PC-3 (cell line): ENCODE measurements at regions not wholly inside any gene's neighbourhood (a gene's known extent, or its start where the extent isn't known, plus 50 kb on each side); places are given as distances from the start of the nearest gene placed in this dataset.

ENCODE experiments used
- ATAC-seq: fragments of 200-7000 bp; cut with Tn5 transposase; 2 replicates; pipeline ENCODE4 v1.9.1; 2020; ENCODE audit warnings: mild to moderate bottlenecking, moderate library complexity
- BruUV-seq: library from RNA; stranded (reverse); fragments of 400-500 nt; replicated peaks from 2 replicates; lab custom pipeline; 2021; lab: Mats Ljungman, UMichigan
- CTCF ChIA-PET: fragments of 300-600 bp; sonication (Branson Sonifier 250); formaldehyde crosslinking; loops from one replicate; lab custom pipeline; 2022; ENCODE audit warnings: antibody characterized with exemption; lab: Charles Lee
- POLR2A ChIA-PET: fragments of 300-600 bp; sonication (Branson Sonifier 250); formaldehyde crosslinking; loops from one replicate; lab custom pipeline; 2022; ENCODE audit warnings: antibody characterized with exemption; ENCODE audit not compliant: unreplicated experiment; lab: Charles Lee
- DNase-seq: peaks from one replicate; pipeline ENCODE4 v3.0.0-alpha.2; 2015
- H2AFZ ChIP-seq: fragments of 300-600 bp; sonication (generic); 2 replicates; pipeline ENCODE4 v1.6.0; 2016; ENCODE audit warnings: antibody characterized with exemption, low read length
- H3F3A ChIP-seq: fragments of 300-600 bp; sonication (generic); one replicate; pipeline ENCODE4 v1.6.0; 2017; ENCODE audit warnings: antibody characterized with exemption, low read length, control low read depth, mild to moderate bottlenecking; ENCODE audit not compliant: unreplicated experiment
- H3K27ac ChIP-seq: fragments of 300-600 bp; sonication (generic); 2 replicates; pipeline ENCODE4 v1.5.1; 2016; ENCODE audit warnings: mild to moderate bottlenecking, low read length
- H3K27me3 ChIP-seq: fragments of 300-600 bp; sonication (generic); 2 replicates; pipeline ENCODE4 v1.6.1; 2016; ENCODE audit warnings: low read length, mixed read lengths
- H3K36me3 ChIP-seq: fragments of 300-600 bp; sonication (generic); 2 replicates; pipeline ENCODE4 v1.6.1; 2016; ENCODE audit warnings: low read depth, mixed run types, low read length, mixed read lengths
- H3K4me1 ChIP-seq: fragments of 300-600 bp; sonication (generic); 2 replicates; pipeline ENCODE4 v1.5.1; 2016; ENCODE audit warnings: low read length; ENCODE audit not compliant: insufficient read depth
- H3K4me2 ChIP-seq: fragments of 300-600 bp; sonication (generic); 2 replicates; pipeline ENCODE4 v1.6.0; 2016; ENCODE audit warnings: low read length
- H3K4me3 ChIP-seq: fragments of 300-600 bp; sonication (generic); 2 replicates; pipeline ENCODE4 v1.5.1; 2016; ENCODE audit warnings: mild to moderate bottlenecking, low read length, mixed read lengths
- H3K79me2 ChIP-seq: fragments of 300-600 bp; sonication (generic); 2 replicates; pipeline ENCODE4 v1.6.1; 2017; ENCODE audit warnings: low read length, mixed read lengths
- H3K9ac ChIP-seq: fragments of 300-600 bp; sonication (generic); 2 replicates; pipeline ENCODE4 v1.6.0; 2016; ENCODE audit warnings: mild to moderate bottlenecking, low read length
- H3K9me2 ChIP-seq: fragments of 300-600 bp; sonication (generic); replicated peaks from 2 replicates; pipeline ENCODE4 v1.6.1; 2016; ENCODE audit warnings: mixed run types, low read length, mixed read lengths
- H3K9me3 ChIP-seq: fragments of 300-600 bp; sonication (generic); 2 replicates; pipeline ENCODE4 v1.6.1; 2016; ENCODE audit warnings: low read length, mixed read lengths
- H4K20me1 ChIP-seq: fragments of 300-600 bp; sonication (generic); 2 replicates; pipeline ENCODE4 v1.6.1; 2016; ENCODE audit warnings: low read length, mixed read lengths
- EZH2 ChIP-seq: fragments of 300-600 bp; sonication (generic); IDR thresholded peaks from one replicate; pipeline ENCODE4 v1.6.1; 2017; ENCODE audit warnings: antibody characterized with exemption, mild to moderate bottlenecking, low read length; ENCODE audit not compliant: unreplicated experiment
- EZH2phosphoT487 ChIP-seq: fragments of 300-600 bp; sonication (generic); IDR thresholded peaks from 2 replicates; pipeline ENCODE4 v1.6.1; 2018; ENCODE audit warnings: mild to moderate bottlenecking, antibody characterized with exemption, low read length, borderline replicate concordance
- intact Hi-C: fragments of 100-400 bp; cut with micrococcal nuclease; formaldehyde crosslinking; loops from 2 replicates; pipeline ENCODE4 v1.9.0; 2023
- TF ChIP-seq, protein P1 (sequence below): fragments of 300-600 bp; sonication (generic); conservative IDR thresholded peaks from 2 replicates; pipeline ENCODE4 v1.5.1; 2017; ENCODE audit warnings: antibody characterized with exemption, low read depth, mild to moderate bottlenecking, low read length

DNA sequence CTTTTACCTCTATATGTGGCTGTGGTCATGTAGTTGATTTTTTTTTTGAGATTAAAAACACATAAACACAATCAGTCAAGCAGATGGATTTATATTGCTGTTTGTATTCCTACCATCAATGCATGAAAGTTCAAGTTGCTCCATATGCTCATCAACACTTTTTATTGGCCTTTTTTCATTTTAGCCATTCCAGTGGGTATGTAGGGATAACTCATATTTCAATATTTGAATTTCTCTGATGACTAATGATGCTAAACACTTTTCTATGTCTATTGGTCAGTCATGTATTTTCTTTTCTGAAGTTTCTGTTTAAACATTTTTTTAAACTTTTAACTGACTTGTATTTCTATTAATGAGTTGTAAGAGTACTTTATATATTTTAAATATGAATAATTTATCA lies 445.4 kb upstream of the RGMB start:
- Histone ChIP-seq H3K9me2 (no peaks in the 10 kb centered on the region), H2AFZ (no peak overlapping the region), H3K4me3 (no peak overlapping the region), H4K20me1 (no peaks in the 10 kb centered on the region), H3F3A (no peaks in the 10 kb centered on the region), H3K36me3 (no peaks in the 10 kb centered on the region), H3K79me2 (no peaks in the 10 kb centered on the region), H3K4me1 (no peaks in the 10 kb centered on the region), H3K9ac (no peak overlapping the region), H3K27ac (no peak overlapping the region), H3K27me3 (no peaks in the 10 kb centered on the region), H3K9me3 (0 out of 2 replicates have a peak, but pooled peaks cover 5% of the 10 kb centered on the region), H3K4me2 (no peak overlapping the region)
- POLR2A ChIA-PET, result no interaction called here
- intact Hi-C loops, result no loop called here
- no TSS peak for BruUV-seq
- TF ChIP-seq EZH2 (no peak), EZH2phosphoT487 (no peak)
- TF ChIP-seq, protein P1, sequence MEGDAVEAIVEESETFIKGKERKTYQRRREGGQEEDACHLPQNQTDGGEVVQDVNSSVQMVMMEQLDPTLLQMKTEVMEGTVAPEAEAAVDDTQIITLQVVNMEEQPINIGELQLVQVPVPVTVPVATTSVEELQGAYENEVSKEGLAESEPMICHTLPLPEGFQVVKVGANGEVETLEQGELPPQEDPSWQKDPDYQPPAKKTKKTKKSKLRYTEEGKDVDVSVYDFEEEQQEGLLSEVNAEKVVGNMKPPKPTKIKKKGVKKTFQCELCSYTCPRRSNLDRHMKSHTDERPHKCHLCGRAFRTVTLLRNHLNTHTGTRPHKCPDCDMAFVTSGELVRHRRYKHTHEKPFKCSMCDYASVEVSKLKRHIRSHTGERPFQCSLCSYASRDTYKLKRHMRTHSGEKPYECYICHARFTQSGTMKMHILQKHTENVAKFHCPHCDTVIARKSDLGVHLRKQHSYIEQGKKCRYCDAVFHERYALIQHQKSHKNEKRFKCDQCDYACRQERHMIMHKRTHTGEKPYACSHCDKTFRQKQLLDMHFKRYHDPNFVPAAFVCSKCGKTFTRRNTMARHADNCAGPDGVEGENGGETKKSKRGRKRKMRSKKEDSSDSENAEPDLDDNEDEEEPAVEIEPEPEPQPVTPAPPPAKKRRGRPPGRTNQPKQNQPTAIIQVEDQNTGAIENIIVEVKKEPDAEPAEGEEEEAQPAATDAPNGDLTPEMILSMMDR, result no peak
- peak; percentile 71 for ATAC-seq
- peak; percentile 53 for DNase-seq
- CTCF ChIA-PET, result no interaction called here

DNA sequence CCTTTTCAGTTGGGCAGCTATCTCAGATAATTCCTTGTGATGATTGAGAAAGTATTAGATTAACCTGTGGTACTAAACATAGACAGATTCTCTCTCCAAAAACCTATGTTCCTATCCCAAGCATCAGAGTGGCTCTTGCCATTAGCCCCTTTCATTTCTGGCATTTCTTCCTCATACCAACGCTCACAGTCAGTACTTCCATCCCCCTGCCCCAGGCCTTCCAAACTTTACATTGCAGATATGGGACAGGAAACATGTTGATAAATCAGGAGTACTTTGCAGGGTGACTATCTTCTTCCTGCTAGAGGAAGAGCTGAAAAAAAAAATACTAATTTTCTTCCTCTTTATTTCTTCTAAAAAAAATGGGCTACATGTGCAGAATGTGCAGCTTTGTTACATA lies 442.6 kb upstream of the RGMB start:
- Histone ChIP-seq H3K36me3 (no peaks in the 10 kb centered on the region), H2AFZ (no peak overlapping the region), H3K9me3 (0 out of 2 replicates have a peak, but pooled peaks cover 5% of the 10 kb centered on the region), H3K27ac (no peak overlapping the region), H3K79me2 (no peaks in the 10 kb centered on the region), H3K9ac (no peak overlapping the region), H4K20me1 (no peaks in the 10 kb centered on the region), H3K4me3 (no peak overlapping the region), H3K4me1 (no peaks in the 10 kb centered on the region), H3F3A (no peaks in the 10 kb centered on the region), H3K9me2 (no peaks in the 10 kb centered on the region), H3K27me3 (no peaks in the 10 kb centered on the region), H3K4me2 (no peak overlapping the region)
- TF ChIP-seq EZH2 (no peak), EZH2phosphoT487 (no peak)
- TF ChIP-seq, protein P1, result no peak
- ChIA-PET CTCF (no interaction called here), POLR2A (no interaction called here)
- intact Hi-C loops, result no loop called here
- DNase-seq (no peak), ATAC-seq (no peak)
- BruUV-seq, result no TSS peak

DNA sequence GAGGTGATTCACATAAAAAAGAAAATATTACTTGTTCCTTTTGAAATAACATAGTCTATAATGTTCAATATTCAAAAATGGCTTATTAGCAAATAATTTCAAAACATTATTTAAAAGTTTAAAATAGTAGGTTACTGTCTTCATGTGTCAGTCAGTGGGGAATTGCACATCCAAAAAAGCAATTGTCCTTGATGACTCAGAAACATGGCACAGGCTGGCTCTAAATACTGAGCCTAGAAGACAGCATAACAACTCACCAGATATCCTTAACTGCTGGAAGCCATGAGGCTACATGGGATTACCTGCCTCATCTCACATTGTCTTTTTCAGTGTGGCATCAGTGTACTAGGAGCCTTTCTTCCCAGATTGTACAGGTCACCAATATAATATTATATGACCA lies 439.5 kb upstream of the RGMB start:
- BruUV-seq, result no TSS peak
- H3K27me3 ChIP-seq, result no peaks in the 10 kb centered on the region
- no peaks in the 10 kb centered on the region for H3K9me2 ChIP-seq
- H4K20me1 ChIP-seq, result no peaks in the 10 kb centered on the region
- H3K4me1 ChIP-seq, result no peaks in the 10 kb centered on the region
- no peak overlapping the region for H3K27ac ChIP-seq
- TF ChIP-seq EZH2 (no peak), EZH2phosphoT487 (no peak)
- TF ChIP-seq, protein P1, result no peak
- no peak overlapping the region for H3K4me3 ChIP-seq
- H3F3A ChIP-seq, result no peaks in the 10 kb centered on the region
- no peak for ATAC-seq
- H3K9ac ChIP-seq, result no peak overlapping the region
- ChIA-PET POLR2A (no interaction called here), CTCF (no interaction called here)
- no peaks in the 10 kb centered on the region for H3K9me3 ChIP-seq
- intact Hi-C loops, result no loop called here
- no peak overlapping the region for H2AFZ ChIP-seq
- no peak overlapping the region for H3K4me2 ChIP-seq
- no peaks in the 10 kb centered on the region for H3K79me2 ChIP-seq
- H3K36me3 ChIP-seq, result no peaks in the 10 kb centered on the region
- peak; percentile 25 for DNase-seq
